GM23248 (cell line): ENCODE measurements at regions not wholly inside any gene's neighbourhood (a gene's known extent, or its start where the extent isn't known, plus 50 kb on each side); places are given as distances from the start of the nearest gene placed in this dataset.

Experiments used
- EZH2 ChIP-seq: fragments of 200-600 bp; sonication (generic); IDR thresholded peaks from 2 replicates; pipeline ENCODE4 v1.6.1; 2018; ENCODE audit warnings: antibody characterized with exemption, mild to moderate bottlenecking; ENCODE audit not compliant: insufficient read depth, poor library complexity, severe bottlenecking
- EZH2phosphoT487 ChIP-seq: fragments of 200-600 bp; sonication (generic); IDR thresholded peaks from 2 replicates; pipeline ENCODE4 v1.6.1; 2018; ENCODE audit warnings: antibody characterized with exemption, moderate library complexity, mild to moderate bottlenecking, low read depth; ENCODE audit not compliant: insufficient read depth

DNA sequence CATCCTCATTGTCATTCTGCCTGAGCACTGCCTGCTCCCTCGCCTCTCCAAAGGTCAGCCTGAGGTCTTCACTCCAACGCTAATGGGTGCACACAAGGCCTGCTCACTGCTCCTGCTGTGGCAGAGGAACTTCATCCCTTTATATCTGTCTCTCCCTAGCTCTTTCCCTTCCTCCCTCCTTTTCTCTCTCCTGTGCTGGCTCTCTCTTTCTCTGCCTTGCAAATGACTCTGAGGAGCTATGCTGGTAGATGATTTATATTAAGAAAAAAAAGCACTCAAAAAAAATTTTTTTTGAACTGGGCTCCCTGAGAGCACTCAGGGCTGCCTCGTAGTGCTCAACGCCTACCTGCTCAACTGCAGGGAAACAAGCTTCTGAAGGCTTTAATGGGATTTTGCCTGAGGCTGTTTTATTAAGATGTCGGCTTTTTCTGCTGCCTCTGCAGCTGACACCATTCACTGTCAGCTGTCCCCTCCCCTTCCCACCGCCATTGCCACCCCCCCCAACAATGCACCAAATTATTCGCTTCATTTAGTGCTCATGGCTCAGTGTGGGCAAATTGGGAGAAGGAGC is 137.7 kb upstream of the DEFB112 start:
- TF ChIP-seq EZH2 (no peak), EZH2phosphoT487 (no peak)
